ENCODE measurements at regions not wholly inside any gene's neighbourhood (a gene's known extent, or its start where the extent isn't known, plus 50 kb on each side); places are given as distances from the start of the nearest gene placed in this dataset.

- ChIA-PET POLR2A (no interaction called here), CTCF (ENCODE audit: low intra/inter-chr PET ratio, low total read pairs) (no interaction called here)
- no peak for FAIRE-seq
- TF ChIP-seq ZGPAT (CRISPR knock-in tag; IDR thresholded peaks at IDR 0.05) (no peak), ZNF34 (CRISPR knock-in tag; IDR thresholded peaks at IDR 0.05; ENCODE audit: borderline replicate concordance) (no peak), HNF4G (IDR thresholded peaks at IDR 0.05; ENCODE audit: borderline replicate concordance, low read depth, low read length) (no peak), HNF4G (CRISPR knock-in tag; IDR thresholded peaks at IDR 0.05; ENCODE audit: borderline replicate concordance, low read depth) (no peak), SMARCE1 (IDR thresholded peaks at IDR 0.05; ENCODE audit: borderline replicate concordance) (no peak), SRF (IDR thresholded peaks at IDR 0.05; ENCODE audit: low read depth, low read length) (no peak), CEBPB (IDR thresholded peaks at IDR 0.05; ENCODE audit: borderline replicate concordance, low read depth, low read length) (no peak), ZNF468 (CRISPR knock-in tag; IDR thresholded peaks at IDR 0.05) (no peak), NCOA5 (CRISPR knock-in tag; IDR thresholded peaks at IDR 0.05) (no peak), HNRNPUL1 (IDR thresholded peaks at IDR 0.05; ENCODE audit: low read depth, low read length) (no peak), ARNTL (CRISPR knock-in tag; IDR thresholded peaks at IDR 0.05) (no peak), FOXM1 (CRISPR knock-in tag; IDR thresholded peaks at IDR 0.05) (no peak), ZBTB10 (CRISPR knock-in tag; IDR thresholded peaks at IDR 0.05; ENCODE audit: borderline replicate concordance) (no peak), PAXIP1 (CRISPR knock-in tag; conservative IDR thresholded peaks at IDR 0.05) (no peak), PAF1 (CRISPR knock-in tag; IDR thresholded peaks at IDR 0.05) (no peak), ZBTB49 (CRISPR knock-in tag; IDR thresholded peaks at IDR 0.05; ENCODE audit: borderline replicate concordance) (no peak), HDAC6 (IDR thresholded peaks at IDR 0.05; ENCODE audit: low read depth, low read length) (no peak)
These were observed 178.0 kb downstream of the MATN1 start for GRCh38 chr1:30545365-30545764.

More at GRCh38 chr1:30545365-30545764, 178.0 kb downstream of the MATN1 start:
- in situ Hi-C loops (cut with HindIII; ENCODE audit: extremely low pct_ligation_motif_present, low pct_unique_long_range_greater_than_20kb) = no loop called here
- no TSS peak for BruUV-seq (replicated peaks)
- Histone ChIP-seq H3K27me3 (ENCODE audit: control insufficient read depth in 1 of 2, insufficient read depth in 2 of 2, low read length in 2 of 2) (no peaks in the 10 kb centered on the region), H3K36me3 (replicated peaks in 1 of 2; ENCODE audit: control insufficient read depth in 1 of 2, insufficient read depth in 2 of 2, low read length in 2 of 2) (no peaks in the 10 kb centered on the region), H3K4me3 (replicated peaks in 1 of 3; ENCODE audit: insufficient read depth in 1 of 3, low read depth in 2 of 3, low read length in 3 of 3) (no peak overlapping the region), H2AFZ (ENCODE audit: low read length) (no peak overlapping the region), H3K9ac (ENCODE audit: insufficient read depth, low read depth, low read length) (no peak overlapping the region), H3K9me3 (ENCODE audit: low read length) (no peaks in the 10 kb centered on the region), H3K4me2 (ENCODE audit: low read depth, low read length) (no peak overlapping the region), H3K4me1 (ENCODE audit: insufficient read depth, low read length) (no peaks in the 10 kb centered on the region), H3K27ac (ENCODE audit: extremely low read length, insufficient read depth, low read length) (no peak overlapping the region), H4K20me1 (ENCODE audit: insufficient read depth, low read length) (no peaks in the 10 kb centered on the region), H3K79me2 (ENCODE audit: insufficient read depth, low read length) (no peaks in the 10 kb centered on the region)
- intact Hi-C loops (cut with micrococcal nuclease; ENCODE audit: unreplicated experiment) = no loop called here
- ATAC-seq (no peak), DNase-seq (ENCODE audit: low spot score) (no peak)
- 3% methylated on average over 4 of the region's 4 CpGs for WGBS (ENCODE audit: low lambda C conversion rate)
